C4-2B (cell line): ENCODE measurements at regions not wholly inside any gene's neighbourhood (a gene's known extent, or its start where the extent isn't known, plus 50 kb on each side); places are given as distances from the start of the nearest gene placed in this dataset.

Experiments used
- H3K27ac ChIP-seq: fragments of 450-650 bp; 2 replicates; pipeline ENCODE4 v1.5.1; 2017
- ZFX ChIP-seq: fragments of 450-650 bp; IDR thresholded peaks from 2 replicates; pipeline ENCODE4 v1.6.1; 2017
- TF ChIP-seq, protein P1 (sequence below): fragments of 450-650 bp; conservative IDR thresholded peaks from 2 replicates; pipeline ENCODE4 v1.5.1; 2017; ENCODE audit warnings: mild to moderate bottlenecking

DNA sequence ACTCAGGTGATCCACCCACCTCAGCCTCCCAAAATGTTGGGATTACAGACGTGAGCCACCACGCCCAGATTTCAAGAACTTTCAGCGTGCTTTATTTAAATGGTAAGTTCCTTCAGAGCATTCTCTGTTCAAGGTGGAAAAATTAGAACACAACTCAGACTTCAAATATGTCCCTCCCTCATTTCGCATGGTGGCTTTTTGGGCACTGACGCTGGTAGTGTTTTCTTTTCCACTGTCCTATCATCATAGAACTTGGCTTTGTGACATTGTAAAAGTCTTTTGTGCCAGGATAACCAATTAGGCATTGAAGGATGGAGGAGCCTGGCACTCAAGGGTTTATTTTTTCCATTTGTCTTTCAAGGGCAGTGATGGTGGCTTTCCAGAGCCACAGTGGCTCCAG, 190.8 kb downstream of the NUAK1 start:
- no peak for TF ChIP-seq ZFX
- TF ChIP-seq, protein P1, sequence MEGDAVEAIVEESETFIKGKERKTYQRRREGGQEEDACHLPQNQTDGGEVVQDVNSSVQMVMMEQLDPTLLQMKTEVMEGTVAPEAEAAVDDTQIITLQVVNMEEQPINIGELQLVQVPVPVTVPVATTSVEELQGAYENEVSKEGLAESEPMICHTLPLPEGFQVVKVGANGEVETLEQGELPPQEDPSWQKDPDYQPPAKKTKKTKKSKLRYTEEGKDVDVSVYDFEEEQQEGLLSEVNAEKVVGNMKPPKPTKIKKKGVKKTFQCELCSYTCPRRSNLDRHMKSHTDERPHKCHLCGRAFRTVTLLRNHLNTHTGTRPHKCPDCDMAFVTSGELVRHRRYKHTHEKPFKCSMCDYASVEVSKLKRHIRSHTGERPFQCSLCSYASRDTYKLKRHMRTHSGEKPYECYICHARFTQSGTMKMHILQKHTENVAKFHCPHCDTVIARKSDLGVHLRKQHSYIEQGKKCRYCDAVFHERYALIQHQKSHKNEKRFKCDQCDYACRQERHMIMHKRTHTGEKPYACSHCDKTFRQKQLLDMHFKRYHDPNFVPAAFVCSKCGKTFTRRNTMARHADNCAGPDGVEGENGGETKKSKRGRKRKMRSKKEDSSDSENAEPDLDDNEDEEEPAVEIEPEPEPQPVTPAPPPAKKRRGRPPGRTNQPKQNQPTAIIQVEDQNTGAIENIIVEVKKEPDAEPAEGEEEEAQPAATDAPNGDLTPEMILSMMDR, result no peak
- H3K27ac ChIP-seq, result no peak overlapping the region

DNA sequence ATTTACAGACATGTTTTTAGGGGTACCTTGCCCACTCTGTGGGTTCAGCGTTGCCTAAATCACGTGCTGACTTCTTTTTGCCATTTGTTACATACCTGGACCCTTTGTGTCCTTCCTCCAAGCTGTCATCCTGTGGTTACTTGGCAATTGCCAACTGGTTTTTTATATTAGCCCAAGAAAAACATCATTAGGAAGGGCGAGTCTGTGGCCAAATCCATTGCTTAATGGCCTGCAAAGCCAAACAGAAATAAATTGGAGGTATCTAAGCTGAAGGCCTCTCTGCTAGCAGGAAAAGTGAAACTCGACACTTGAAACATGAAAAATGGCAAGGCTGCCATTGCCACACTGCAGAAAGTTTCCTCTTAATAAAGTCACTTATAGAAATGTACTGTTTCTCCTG, 190.4 kb downstream of the NUAK1 start:
- H3K27ac ChIP-seq, result no peak overlapping the region
- TF ChIP-seq ZFX, result no peak
- TF ChIP-seq, protein P1, result no peak

DNA sequence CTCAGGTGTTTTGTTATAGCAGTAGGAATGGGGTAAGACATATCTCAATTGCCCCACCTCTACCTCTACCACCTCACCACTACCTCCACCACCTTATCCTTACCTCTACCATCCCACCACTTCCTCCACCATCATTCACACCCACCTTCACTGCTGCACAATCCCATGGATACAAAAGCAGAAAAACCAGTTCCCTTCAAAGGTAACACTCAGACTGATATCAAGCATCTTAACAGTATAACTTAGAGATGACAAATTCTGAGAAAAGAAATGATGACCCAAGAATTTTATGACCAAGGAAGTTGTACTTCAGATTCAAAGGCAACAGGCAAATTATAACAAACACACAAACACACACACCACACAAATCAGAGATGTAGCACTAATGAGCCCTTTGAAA, 189.4 kb downstream of the NUAK1 start:
- H3K27ac ChIP-seq, result no peak overlapping the region
- no peak for TF ChIP-seq ZFX
- TF ChIP-seq, protein P1, result no peak

DNA sequence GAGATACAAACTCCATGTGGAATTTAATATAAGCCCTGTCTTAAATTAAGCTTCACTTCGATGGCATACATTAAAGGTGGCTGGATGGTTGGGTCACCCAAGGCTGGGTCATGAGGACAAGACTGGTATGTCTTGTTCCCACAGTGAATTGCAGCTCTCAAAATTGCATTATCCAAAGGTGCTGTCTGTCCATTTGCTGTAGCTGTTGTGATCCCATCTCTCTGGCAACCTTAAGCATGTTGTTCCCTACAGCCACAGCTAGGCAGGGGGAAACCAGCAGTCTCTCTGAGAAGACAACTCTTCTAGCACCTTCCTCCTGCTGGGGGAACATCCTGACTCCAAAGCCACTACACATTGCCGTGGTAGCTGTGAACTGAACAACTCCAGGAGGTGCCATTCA, 187.0 kb downstream of the NUAK1 start:
- no peak overlapping the region for H3K27ac ChIP-seq
- TF ChIP-seq, protein P1, result no peak
- TF ChIP-seq ZFX, result no peak

DNA sequence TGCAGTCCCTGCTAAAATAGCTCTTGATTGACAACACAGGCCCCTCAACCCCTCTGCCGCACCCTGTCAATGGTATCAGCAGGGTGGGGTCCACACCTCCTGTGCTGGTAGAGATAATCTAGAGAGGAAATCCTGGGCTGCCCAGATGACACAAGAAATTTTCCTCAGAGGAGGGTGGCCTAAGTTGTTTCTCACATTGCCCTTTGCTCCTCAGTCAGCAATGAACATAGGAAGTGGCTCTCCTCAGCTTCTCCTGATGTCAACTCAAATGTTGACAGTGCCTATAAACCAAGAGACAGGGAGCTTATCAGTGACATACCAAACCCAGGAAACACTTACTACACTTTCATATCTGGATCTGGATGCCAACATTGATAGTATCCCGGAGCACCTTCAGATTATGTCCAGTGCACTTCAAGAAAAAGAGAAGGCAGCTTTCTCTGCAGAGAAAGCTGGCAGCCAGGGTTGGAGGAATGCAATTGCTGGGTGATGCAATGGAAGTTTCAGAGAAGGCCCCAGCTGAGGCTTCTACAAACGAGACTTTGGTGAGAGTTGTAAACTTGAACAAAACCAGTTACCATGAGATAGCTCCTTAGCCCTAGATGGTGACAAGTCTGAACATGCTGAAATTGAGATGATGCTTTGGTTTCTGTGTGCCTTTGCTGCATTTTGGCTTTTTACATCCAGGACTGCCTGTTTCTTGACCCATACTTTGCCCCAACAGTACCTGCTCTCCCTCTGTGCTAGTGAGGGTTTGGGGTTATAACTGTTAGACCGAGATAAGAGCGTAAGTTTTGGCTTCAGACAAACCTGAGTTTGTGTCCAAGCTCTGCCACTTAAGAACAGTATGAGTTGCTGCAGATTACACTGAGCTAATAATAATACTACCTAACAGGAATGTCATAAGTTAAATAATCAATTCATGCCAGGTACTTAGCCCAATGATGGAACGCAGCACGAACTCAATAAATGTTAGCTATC, 183.5 kb downstream of the NUAK1 start:
- TF ChIP-seq, protein P1, result no peak
- TF ChIP-seq ZFX, result no peak
- H3K27ac ChIP-seq, result no peak overlapping the region

DNA sequence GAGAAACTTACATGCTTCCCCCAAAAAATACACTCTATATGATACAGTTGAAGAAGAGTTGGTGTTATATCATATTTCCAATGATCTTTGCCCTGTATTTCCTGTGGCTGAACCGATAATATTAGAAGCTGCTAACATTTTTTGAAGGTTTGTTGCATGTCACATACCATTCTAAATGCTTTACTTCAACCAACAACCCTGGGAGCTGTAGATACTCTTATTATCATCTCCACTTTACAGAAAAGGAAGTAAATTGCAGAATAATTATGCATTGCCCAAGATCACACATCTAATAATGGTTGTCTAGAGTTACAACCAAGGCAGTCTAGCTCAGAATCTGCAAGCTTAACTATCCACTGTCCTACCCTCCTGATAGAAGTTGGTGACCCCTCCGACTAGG, 182.8 kb downstream of the NUAK1 start:
- TF ChIP-seq, protein P1, result no peak
- no peak for TF ChIP-seq ZFX

DNA sequence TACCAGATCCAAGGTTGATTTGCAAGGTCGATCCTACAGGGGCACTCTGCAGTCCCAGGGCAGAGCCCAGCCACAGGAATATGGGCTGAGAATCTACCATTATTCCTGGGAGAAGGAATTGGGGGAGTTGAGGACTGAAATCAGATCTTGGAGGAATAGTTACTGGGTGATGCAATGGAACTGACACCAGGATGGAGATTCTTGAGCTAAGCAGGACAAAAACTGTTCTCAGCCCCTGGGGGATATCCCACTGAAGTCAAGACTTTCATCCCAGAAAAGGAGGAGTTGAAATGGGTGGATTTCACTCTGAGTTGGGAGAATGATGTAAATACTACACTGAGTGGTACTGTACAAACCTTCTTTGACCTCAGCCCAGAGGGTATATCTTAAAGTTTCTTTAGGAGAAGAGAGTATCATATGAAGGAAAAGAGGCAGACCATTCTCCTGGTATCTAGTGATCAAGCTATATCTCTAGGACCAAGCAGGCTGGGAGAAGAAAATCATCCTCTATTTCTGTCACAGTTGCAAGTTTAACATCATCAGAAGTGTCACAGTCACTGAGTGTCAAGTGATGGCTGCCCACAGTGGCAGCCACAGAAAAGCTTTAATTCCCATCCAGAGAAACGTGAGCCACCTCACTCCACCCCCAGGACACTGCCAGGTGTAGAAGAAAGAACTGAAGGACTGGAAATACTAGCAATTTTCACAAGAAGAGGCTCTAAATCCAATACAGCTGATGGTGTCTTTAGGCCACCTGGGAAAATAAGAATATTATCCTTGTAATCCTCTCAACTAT, 181.9 kb downstream of the NUAK1 start:
- no peak for TF ChIP-seq ZFX
- TF ChIP-seq, protein P1, result no peak

More for the DNA sequence above, 182.8 kb downstream of the NUAK1 start:
- no peak overlapping the region for H3K27ac ChIP-seq

More for the DNA sequence above, 181.9 kb downstream of the NUAK1 start:
- H3K27ac ChIP-seq, result no peak overlapping the region
